Activated T-cell treated with anti-CD3 and anti-CD28 coated beads, Interleukin-2, amount 50 U/mL, for 24 hours (primary cell): ENCODE measurements at regions not wholly inside any gene's neighbourhood (a gene's known extent, or its start where the extent isn't known, plus 50 kb on each side); places are given as distances from the start of the nearest gene placed in this dataset.

ENCODE experiments used
- DNase-seq: peaks from one replicate; pipeline ENCODE4 v3.0.0-alpha.2; 2020
- H3K27ac Mint-ChIP-seq: 2 replicates; pipeline ENCODE4 v1.8.0; 2020; ENCODE audit warnings: mild to moderate bottlenecking, mixed read lengths
- H3K27me3 Mint-ChIP-seq: 2 replicates; pipeline ENCODE4 v1.8.0; 2020; ENCODE audit warnings: mixed read lengths
- H3K36me3 Mint-ChIP-seq: 2 replicates; pipeline ENCODE4 v1.8.0; 2020; ENCODE audit warnings: low read depth, mixed read lengths
- H3K4me1 Mint-ChIP-seq: 2 replicates; pipeline ENCODE4 v1.8.0; 2020; ENCODE audit warnings: low read depth, mixed read lengths
- H3K4me3 Mint-ChIP-seq: 2 replicates; pipeline ENCODE4 v1.8.0; 2020; ENCODE audit warnings: mild to moderate bottlenecking, moderate library complexity, mixed read lengths
- H3K9me3 Mint-ChIP-seq: 2 replicates; pipeline ENCODE4 v1.8.0; 2020; ENCODE audit warnings: mixed read lengths

- Mint-ChIP-seq H3K27me3 (no peaks in the 10 kb centered on the region), H3K9me3 (peaks cover 5% of the 10 kb centered on the region), H3K27ac (no peak overlapping the region), H3K36me3 (no peaks in the 10 kb centered on the region), H3K4me3 (no peak overlapping the region), H3K4me1 (no peaks in the 10 kb centered on the region)
- DNase-seq: no peak
Measured at GRCh38 chr5:104421431-104421830, 858.8 kb upstream of the NUDT12 start.

- Mint-ChIP-seq H3K4me3 (no peak overlapping the region), H3K9me3 (peaks cover 5% of the 10 kb centered on the region), H3K27me3 (no peaks in the 10 kb centered on the region), H3K36me3 (no peaks in the 10 kb centered on the region), H3K4me1 (no peaks in the 10 kb centered on the region), H3K27ac (no peak overlapping the region)
- DNase-seq: no peak
Measured at GRCh38 chr5:104418056-104418455, 855.5 kb upstream of the NUDT12 start.

- Mint-ChIP-seq H3K36me3 (no peaks in the 10 kb centered on the region), H3K27ac (no peak overlapping the region), H3K4me1 (no peaks in the 10 kb centered on the region), H3K9me3 (peaks cover 2% of the 10 kb centered on the region), H3K4me3 (no peak overlapping the region), H3K27me3 (no peaks in the 10 kb centered on the region)
- DNase-seq: no peak
Measured at GRCh38 chr5:104412649-104413240, 850.2 kb upstream of the NUDT12 start.

GRCh38 chr5:104400941-104401340, 838.4 kb upstream of the NUDT12 start:
- Mint-ChIP-seq H3K36me3 (no peaks in the 10 kb centered on the region), H3K9me3 (peaks cover 21% of the 10 kb centered on the region), H3K27me3 (no peaks in the 10 kb centered on the region), H3K4me1 (no peaks in the 10 kb centered on the region), H3K4me3 (no peak overlapping the region), H3K27ac (no peak overlapping the region)
- no peak for DNase-seq

GRCh38 chr5:104385906-104386305, 823.3 kb upstream of the NUDT12 start:
- DNase-seq: no peak
- no peaks in the 10 kb centered on the region for H3K27me3 Mint-ChIP-seq
- peaks cover 29% of the 10 kb centered on the region for H3K9me3 Mint-ChIP-seq

GRCh38 chr5:104375345-104375744, 812.8 kb upstream of the NUDT12 start:
- peaks cover 5% of the 10 kb centered on the region for H3K9me3 Mint-ChIP-seq
- no peak overlapping the region for H3K4me3 Mint-ChIP-seq
- no peaks in the 10 kb centered on the region for H3K4me1 Mint-ChIP-seq
- no peak for DNase-seq
- no peaks in the 10 kb centered on the region for H3K36me3 Mint-ChIP-seq
- H3K27ac Mint-ChIP-seq: no peak overlapping the region
- H3K27me3 Mint-ChIP-seq: no peaks in the 10 kb centered on the region

More at GRCh38 chr5:104385906-104386305, 823.3 kb upstream of the NUDT12 start:
- Mint-ChIP-seq H3K4me3 (no peak overlapping the region), H3K27ac (no peak overlapping the region), H3K36me3 (no peaks in the 10 kb centered on the region), H3K4me1 (no peaks in the 10 kb centered on the region)

- no peaks in the 10 kb centered on the region for H3K36me3 Mint-ChIP-seq
- H3K4me3 Mint-ChIP-seq: no peak overlapping the region
- H3K27ac Mint-ChIP-seq: no peak overlapping the region
- DNase-seq: no peak
- peaks cover 5% of the 10 kb centered on the region for H3K9me3 Mint-ChIP-seq
- no peaks in the 10 kb centered on the region for H3K4me1 Mint-ChIP-seq
- H3K27me3 Mint-ChIP-seq: no peaks in the 10 kb centered on the region
Measured at GRCh38 chr5:104372796-104373195, 810.2 kb upstream of the NUDT12 start.

GRCh38 chr5:104372376-104372775, 809.8 kb upstream of the NUDT12 start:
- H3K27me3 Mint-ChIP-seq: no peaks in the 10 kb centered on the region
- no peak overlapping the region for H3K4me3 Mint-ChIP-seq
- DNase-seq: no peak
- no peaks in the 10 kb centered on the region for H3K4me1 Mint-ChIP-seq
- peaks cover 7% of the 10 kb centered on the region for H3K9me3 Mint-ChIP-seq
- no peaks in the 10 kb centered on the region for H3K36me3 Mint-ChIP-seq
- H3K27ac Mint-ChIP-seq: no peak overlapping the region

GRCh38 chr5:104370523-104370922, 807.9 kb upstream of the NUDT12 start:
- H3K4me1 Mint-ChIP-seq: no peaks in the 10 kb centered on the region

GRCh38 chr5:104367978-104368377, 805.4 kb upstream of the NUDT12 start:
- Mint-ChIP-seq H3K4me1 (no peaks in the 10 kb centered on the region), H3K9me3 (peaks cover 15% of the 10 kb centered on the region), H3K4me3 (no peak overlapping the region), H3K27me3 (no peaks in the 10 kb centered on the region), H3K36me3 (no peaks in the 10 kb centered on the region), H3K27ac (no peak overlapping the region)
- DNase-seq: no peak

More at GRCh38 chr5:104370523-104370922, 807.9 kb upstream of the NUDT12 start:
- Mint-ChIP-seq H3K27ac (no peak overlapping the region), H3K36me3 (no peaks in the 10 kb centered on the region), H3K4me3 (no peak overlapping the region), H3K27me3 (no peaks in the 10 kb centered on the region), H3K9me3 (peaks cover 13% of the 10 kb centered on the region)
- no peak for DNase-seq

- Mint-ChIP-seq H3K4me1 (no peaks in the 10 kb centered on the region), H3K36me3 (no peaks in the 10 kb centered on the region), H3K27ac (no peak overlapping the region), H3K27me3 (no peaks in the 10 kb centered on the region), H3K9me3 (peaks cover 17% of the 10 kb centered on the region), H3K4me3 (no peak overlapping the region)
- DNase-seq: no peak
Measured at GRCh38 chr5:104363567-104363966, 801.0 kb upstream of the NUDT12 start.

GRCh38 chr5:104361932-104362331, 799.3 kb upstream of the NUDT12 start:
- no peaks in the 10 kb centered on the region for H3K27me3 Mint-ChIP-seq

GRCh38 chr5:104355350-104355749, 792.8 kb upstream of the NUDT12 start:
- Mint-ChIP-seq H3K4me3 (no peak overlapping the region), H3K9me3 (peaks cover under 1% of the 10 kb centered on the region), H3K27me3 (no peaks in the 10 kb centered on the region), H3K4me1 (no peaks in the 10 kb centered on the region), H3K27ac (no peak overlapping the region), H3K36me3 (no peaks in the 10 kb centered on the region)
- no peak for DNase-seq

More at GRCh38 chr5:104361932-104362331, 799.3 kb upstream of the NUDT12 start:
- H3K36me3 Mint-ChIP-seq: no peaks in the 10 kb centered on the region
- peaks cover 14% of the 10 kb centered on the region for H3K9me3 Mint-ChIP-seq
- no peak overlapping the region for H3K4me3 Mint-ChIP-seq
- no peak overlapping the region for H3K27ac Mint-ChIP-seq
- DNase-seq: no peak
- no peaks in the 10 kb centered on the region for H3K4me1 Mint-ChIP-seq

GRCh38 chr5:104353371-104353770, 790.8 kb upstream of the NUDT12 start:
- Mint-ChIP-seq H3K4me3 (no peak overlapping the region), H3K9me3 (peaks cover 3% of the 10 kb centered on the region), H3K36me3 (no peaks in the 10 kb centered on the region), H3K27ac (no peak overlapping the region), H3K4me1 (no peaks in the 10 kb centered on the region), H3K27me3 (no peaks in the 10 kb centered on the region)
- DNase-seq: no peak

- Mint-ChIP-seq H3K4me1 (no peaks in the 10 kb centered on the region), H3K4me3 (no peak overlapping the region), H3K27me3 (no peaks in the 10 kb centered on the region), H3K36me3 (no peaks in the 10 kb centered on the region), H3K9me3 (peaks cover 3% of the 10 kb centered on the region), H3K27ac (no peak overlapping the region)
- DNase-seq: no peak
Measured at GRCh38 chr5:104352954-104353353, 790.4 kb upstream of the NUDT12 start.
